Endothelial cell of umbilical vein (primary cell): ENCODE measurements at regions not wholly inside any gene's neighbourhood (a gene's known extent, or its start where the extent isn't known, plus 50 kb on each side); places are given as distances from the start of the nearest gene placed in this dataset.

Source experiments
- BruUV-seq: library from RNA; stranded (reverse); fragments of 400-500 nt; replicated peaks from 2 replicates; lab custom pipeline; 2021; lab: Mats Ljungman, UMichigan
- CTCF ChIA-PET: fragments of 300-600, 350-600 bp; sonication (Branson Sonifier 250); formaldehyde crosslinking; loops from one replicate; lab custom pipeline; 2021; ENCODE audit warnings: antibody characterized with exemption, inconsistent platforms; lab: Charles Lee
- POLR2A ChIA-PET: fragments of 300-600, 350-600 bp; sonication (Branson Sonifier 250); formaldehyde crosslinking; loops from one replicate; lab custom pipeline; 2021; ENCODE audit warnings: antibody characterized with exemption, inconsistent platforms; lab: Charles Lee
- DNase-seq: peaks from one replicate; pipeline ENCODE4 v3.0.0-alpha.2; 2011; ENCODE audit warnings: low read depth, low spot score
- FAIRE-seq: peaks from 2 replicates; lab custom pipeline; 2011; peaks lifted over from hg19 to GRCh38; lab: Jason Lieb, UNC
- H2AFZ ChIP-seq: 2 replicates; pipeline ENCODE4 v1.6.0; 2012; ENCODE audit warnings: low read depth, low read length, control low read depth, inconsistent platforms
- H3K27ac ChIP-seq: 2 replicates; pipeline ENCODE4 v1.5.1; 2011; ENCODE audit warnings: low read depth, mild to moderate bottlenecking, control low read depth, low read length, moderate library complexity; ENCODE audit not compliant: insufficient read depth
- H3K27me3 ChIP-seq, 2 experiments: 2 replicates each; pipeline versions ENCODE4 v1.6.0 to v1.6.1; 2011; ENCODE audit warnings: low read length in 2 of 2, mixed read lengths in 1 of 2; ENCODE audit not compliant: control insufficient read depth in 2 of 2, insufficient read depth in 2 of 2
- H3K36me3 ChIP-seq, 2 experiments: 2 replicates in 1 of 2; 3 replicates in 1 of 2; pipeline ENCODE4 v1.5.1; 2011; ENCODE audit warnings: low read length in 2 of 2, mild to moderate bottlenecking in 1 of 2, moderate library complexity in 1 of 2; ENCODE audit not compliant: control insufficient read depth in 2 of 2, insufficient read depth in 2 of 2; ENCODE audit errors: extremely low read depth in 1 of 2
- H3K4me1 ChIP-seq: 3 replicates; pipeline ENCODE4 v1.5.1; 2011; ENCODE audit warnings: mild to moderate bottlenecking, low read length; ENCODE audit not compliant: control insufficient read depth, insufficient read depth; ENCODE audit errors: extremely low read depth
- H3K4me2 ChIP-seq: 2 replicates; pipeline ENCODE4 v1.6.1; 2011; ENCODE audit warnings: low read length, control low read depth, mixed read lengths; ENCODE audit not compliant: insufficient read depth
- H3K4me3 ChIP-seq, 3 experiments: fragments of 200-600 bp in 1 of 3; sonication (generic), shearing (Covaris generic) in 1 of 3; replicated peaks in 1 of 3; 2 replicates each; pipeline ENCODE4 v1.5.1; 2011 to 2016; ENCODE audit warnings: control low read depth in 3 of 3, low read length in 3 of 3, mild to moderate bottlenecking in 2 of 3, inconsistent platforms in 1 of 3, low read depth in 1 of 3, moderate library complexity in 1 of 3; ENCODE audit not compliant: insufficient read depth in 1 of 3
- H3K79me2 ChIP-seq: 2 replicates; pipeline ENCODE4 v1.6.0; 2012; ENCODE audit warnings: low read length, inconsistent platforms; ENCODE audit not compliant: control insufficient read depth, insufficient read depth
- H3K9ac ChIP-seq: replicated peaks from 2 replicates; pipeline ENCODE3; 2011; ENCODE audit warnings: low read length, control low read depth; ENCODE audit not compliant: insufficient read depth; ENCODE audit errors: extremely low read depth
- H3K9me1 ChIP-seq: replicated peaks from 3 replicates; pipeline ENCODE4 v1.6.0; 2011; ENCODE audit warnings: mild to moderate bottlenecking, low read length; ENCODE audit not compliant: control insufficient read depth, insufficient read depth; ENCODE audit errors: extremely low read depth
- H3K9me3 ChIP-seq: replicated peaks from 2 replicates; pipeline ENCODE4 v1.5.1; 2012; ENCODE audit warnings: low read length, inconsistent platforms; ENCODE audit not compliant: control insufficient read depth, insufficient read depth
- H4K20me1 ChIP-seq: replicated peaks from 2 replicates; pipeline ENCODE3; 2011; ENCODE audit warnings: mild to moderate bottlenecking, low read length; ENCODE audit not compliant: control insufficient read depth, insufficient read depth; ENCODE audit errors: extremely low read depth
- CTCF ChIP-seq, 2 donors: IDR thresholded peaks; 1 replicate in 1 of 2; 2 replicates in 1 of 2; pipeline ENCODE4 v1.5.1; 2011; ENCODE audit warnings: low read length in 2 of 2, mild to moderate bottlenecking in 2 of 2, moderate library complexity in 2 of 2, control low read depth in 1 of 2, inconsistent platforms in 1 of 2, low read depth in 1 of 2; ENCODE audit not compliant: insufficient read depth in 1 of 2; ENCODE audit errors: extremely low read depth in 1 of 2
- EZH2 ChIP-seq: IDR thresholded peaks from 2 replicates; pipeline ENCODE4 v1.6.1; 2012; ENCODE audit warnings: borderline replicate concordance, low read depth, mild to moderate bottlenecking, moderate library complexity, low read length, inconsistent platforms; ENCODE audit not compliant: severe bottlenecking
- FOS ChIP-seq: IDR thresholded peaks from 2 replicates; pipeline ENCODE4 v1.6.1; 2011; ENCODE audit warnings: mild to moderate bottlenecking, low read length, moderate library complexity, borderline replicate concordance; ENCODE audit not compliant: insufficient read depth
- GATA2 ChIP-seq: IDR thresholded peaks from 2 replicates; pipeline ENCODE4 v1.7.0; 2011; ENCODE audit warnings: low read depth, mild to moderate bottlenecking, moderate library complexity, mixed read lengths, low read length; ENCODE audit not compliant: insufficient read length, insufficient read depth
- JUN ChIP-seq: IDR thresholded peaks from 2 replicates; pipeline ENCODE4 v1.6.1; 2011; ENCODE audit warnings: borderline replicate concordance, low read depth; ENCODE audit not compliant: insufficient read length, insufficient read depth
- MAX ChIP-seq: IDR thresholded peaks from 2 replicates; pipeline ENCODE4 v1.6.1; 2011; ENCODE audit not compliant: insufficient read depth, insufficient read length
- MYC ChIP-seq: IDR thresholded peaks from one replicate; pipeline ENCODE4 v1.6.1; 2011; ENCODE audit warnings: mild to moderate bottlenecking, low read depth, low read length
- POLR2A ChIP-seq: IDR thresholded peaks from 2 replicates; pipeline ENCODE4 v1.6.1; 2012; ENCODE audit warnings: low read depth, mild to moderate bottlenecking, control low read depth, low read length
- POLR2AphosphoS5 ChIP-seq: IDR thresholded peaks from 2 replicates; pipeline ENCODE4 v1.6.1; 2012; ENCODE audit warnings: low read depth, mild to moderate bottlenecking, control low read depth, low read length, moderate library complexity; ENCODE audit not compliant: insufficient read depth
- dilution Hi-C: fragments of 300-500 bp; cut with MboI; formaldehyde crosslinking; loops from one replicate; pipeline ENCODE4 v1.15.0; 2019; ENCODE audit warnings: low sequenced_read_pairs; ENCODE audit not compliant: extremely low pct_ligation_motif_present
- intact Hi-C: fragments of 100-400 bp; cut with micrococcal nuclease; formaldehyde crosslinking; loops from one replicate; pipeline ENCODE4 v1.10.0; 2022

GRCh38 chr9:87781331-87781730 is 55.4 kb downstream of the CTSL start:
- Histone ChIP-seq H3K9me3 (no peaks in the 10 kb centered on the region), H3K9me1 (no peaks in the 10 kb centered on the region), H3K27ac (no peak overlapping the region), H4K20me1 (no peaks in the 10 kb centered on the region), H3K4me1 (no peaks in the 10 kb centered on the region), H3K4me3 (no peak overlapping the region), H3K4me2 (no peak overlapping the region), H3K79me2 (no peaks in the 10 kb centered on the region), H2AFZ (no peak overlapping the region), H3K9ac (no peak overlapping the region), H3K36me3 (no peaks in the 10 kb centered on the region), H3K27me3 (peaks cover 0 to 1% of the 10 kb centered on the region in 2 experiments)
- BruUV-seq, result no TSS peak
- intact Hi-C loops (no loop called here), dilution Hi-C loops (no loop called here)
- CTCF ChIA-PET, result no interaction called here
- FAIRE-seq (no peak), DNase-seq (no peak)
- TF ChIP-seq MAX (no peak), CTCF (IDR thresholded peaks at IDR 0.05; ENCODE audit: extremely low read depth in 1 of 2, insufficient read depth in 1 of 2, low read depth in 1 of 2, low read length in 2 of 2) (no peak), POLR2AphosphoS5 (no peak), FOS (no peak), POLR2A (no peak), GATA2 (no peak), EZH2 (no peak), MYC (no peak), JUN (no peak)
- POLR2A ChIA-PET, result no interaction called here
